ENCODE measurements at regions not wholly inside any gene's neighbourhood (a gene's known extent, or its start where the extent isn't known, plus 50 kb on each side); places are given as distances from the start of the nearest gene placed in this dataset.

- Mint-ChIP-seq H3K4me3 (ENCODE audit: unreplicated experiment) (no peak overlapping the region), H3K36me3 (ENCODE audit: low read depth, unreplicated experiment) (no peaks in the 10 kb centered on the region), H3K9me3 (ENCODE audit: unreplicated experiment) (peaks cover 2% of the 10 kb centered on the region), H3K4me1 (ENCODE audit: low read depth, unreplicated experiment) (peaks cover 13% of the 10 kb centered on the region), H3K27ac (ENCODE audit: unreplicated experiment) (no peak overlapping the region), H3K27me3 (ENCODE audit: low read depth, unreplicated experiment) (no peaks in the 10 kb centered on the region)
- Histone ChIP-seq H3K27ac (ENCODE audit: low read depth, low read length) (no peak overlapping the region), H3K4me2 (ENCODE audit: low read length) (no peak overlapping the region), H3K79me2 (ENCODE audit: insufficient read depth, low read length) (no peaks in the 10 kb centered on the region), H3K27me3 (ENCODE audit: insufficient read depth, low read length) (no peaks in the 10 kb centered on the region), H2AFZ (ENCODE audit: low read depth, low read length) (no peak overlapping the region), H4K20me1 (ENCODE audit: insufficient read depth, low read length) (no peaks in the 10 kb centered on the region), H3K4me3 (ENCODE audit: insufficient read depth, low read depth, low read length) (no peak overlapping the region), H3K9me3 (ENCODE audit: insufficient read depth, low read depth, low read length) (no peaks in the 10 kb centered on the region), H3K36me3 (ENCODE audit: insufficient read depth, low read length) (no peaks in the 10 kb centered on the region), H3K4me1 (ENCODE audit: insufficient read depth, low read length) (no peaks in the 10 kb centered on the region), H3K9ac (ENCODE audit: low read length) (no peak overlapping the region)
- DNase-seq (ENCODE audit: low read depth): no peak
- TF ChIP-seq EZH2 (IDR thresholded peaks at IDR 0.05; ENCODE audit: insufficient read depth, low read length) (no peak), CTCF (IDR thresholded peaks at IDR 0.05; ENCODE audit: insufficient read depth, low read depth, low read length) (no peak)
- no peak for FAIRE-seq
Observed at GRCh38 chr13:107824635-107825034, 390.7 kb downstream of the LIG4 start.

- no peak overlapping the region for H3K4me3 Mint-ChIP-seq (ENCODE audit: unreplicated experiment)
- no peak overlapping the region for H3K27ac Mint-ChIP-seq (ENCODE audit: unreplicated experiment)
- no peaks in the 10 kb centered on the region for H3K27me3 Mint-ChIP-seq (ENCODE audit: low read depth, unreplicated experiment)
Observed at GRCh38 chr13:107822006-107822405, 393.3 kb downstream of the LIG4 start.

More at GRCh38 chr13:107822006-107822405, 393.3 kb downstream of the LIG4 start:
- no peaks in the 10 kb centered on the region for H3K79me2 ChIP-seq (ENCODE audit: insufficient read depth, low read length)
- no peak for DNase-seq (ENCODE audit: low read depth)
- H3K36me3 ChIP-seq (ENCODE audit: insufficient read depth, low read length): no peaks in the 10 kb centered on the region
- no peak overlapping the region for H3K27ac ChIP-seq (ENCODE audit: low read depth, low read length)
- H3K9me3 ChIP-seq (ENCODE audit: insufficient read depth, low read depth, low read length): no peaks in the 10 kb centered on the region
- FAIRE-seq: no peak
- H3K4me1 ChIP-seq (ENCODE audit: insufficient read depth, low read length): no peaks in the 10 kb centered on the region
- Mint-ChIP-seq H3K9me3 (ENCODE audit: unreplicated experiment) (peaks cover 2% of the 10 kb centered on the region), H3K4me1 (ENCODE audit: low read depth, unreplicated experiment) (peaks cover 18% of the 10 kb centered on the region), H3K36me3 (ENCODE audit: low read depth, unreplicated experiment) (no peaks in the 10 kb centered on the region)
- H3K27me3 ChIP-seq (ENCODE audit: insufficient read depth, low read length): no peaks in the 10 kb centered on the region
- no peak for TF ChIP-seq EZH2 (IDR thresholded peaks at IDR 0.05; ENCODE audit: insufficient read depth, low read length)
- no peak for TF ChIP-seq CTCF (IDR thresholded peaks at IDR 0.05; ENCODE audit: insufficient read depth, low read depth, low read length)
- no peak overlapping the region for H3K9ac ChIP-seq (ENCODE audit: low read length)
- H4K20me1 ChIP-seq (ENCODE audit: insufficient read depth, low read length): no peaks in the 10 kb centered on the region
- no peak overlapping the region for H2AFZ ChIP-seq (ENCODE audit: low read depth, low read length)
- no peak overlapping the region for H3K4me2 ChIP-seq (ENCODE audit: low read length)
- H3K4me3 ChIP-seq (ENCODE audit: insufficient read depth, low read depth, low read length): no peak overlapping the region

Measured in astrocyte (in vitro differentiated cells and primary cell).